Panc1 (cell line): ENCODE measurements at regions not wholly inside any gene's neighbourhood (a gene's known extent, or its start where the extent isn't known, plus 50 kb on each side); places are given as distances from the start of the nearest gene placed in this dataset.
"Not testable (repeated sequence)": the region's sequence is repeated elsewhere in the genome, so short reads cannot be mapped to it uniquely, and the experiment has no call there.

Experiments used
- CTCF ChIP-seq: fragments of 450-650 bp; IDR thresholded peaks from 2 replicates; pipeline ENCODE4 v1.5.1; 2017; ENCODE audit warnings: mild to moderate bottlenecking
- POLR2AphosphoS5 ChIP-seq: IDR thresholded peaks from 2 replicates; pipeline ENCODE4 v1.6.1; 2012; ENCODE audit warnings: mild to moderate bottlenecking, low read depth, low read length, moderate library complexity

GRCh38 chr15:38142195-38142594 lies 110.4 kb upstream of the SPRED1 start:
- not testable (repeated sequence) for TF ChIP-seq CTCF, POLR2AphosphoS5
